GM18517 (cell line): ENCODE measurements at regions not wholly inside any gene's neighbourhood (a gene's known extent, or its start where the extent isn't known, plus 50 kb on each side); places are given as distances from the start of the nearest gene placed in this dataset.
"Not testable (repeated sequence)": the region's sequence is repeated elsewhere in the genome, so short reads cannot be mapped to it uniquely, and the experiment has no call there.

Experiments
- ATAC-seq: cut with Tn5 transposase; IDR thresholded peaks from one replicate; pipeline ENCODE4 v1.9.1; 2021; ENCODE audit warnings: mild to moderate bottlenecking, moderate library complexity; ENCODE audit not compliant: unreplicated experiment

DNA sequence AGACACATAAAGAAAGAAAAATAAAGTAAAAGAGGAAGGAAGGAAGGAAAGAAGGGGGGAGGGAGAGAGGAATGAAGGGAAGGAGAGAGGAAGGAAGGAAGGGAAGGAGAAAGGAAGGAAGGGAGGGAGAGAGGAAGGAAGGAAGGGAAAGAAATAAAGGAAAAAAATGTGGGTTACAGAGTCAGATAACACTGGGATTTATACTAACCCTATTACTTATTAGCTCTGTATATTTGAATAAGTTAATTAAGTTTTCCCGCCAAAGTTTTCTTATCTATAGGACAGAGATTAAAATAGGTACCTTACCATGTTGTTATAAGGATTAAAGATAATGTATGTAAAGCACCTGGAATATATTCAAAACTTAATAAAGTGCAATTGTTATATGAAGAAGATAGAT lies 439.3 kb upstream of the KCNMB2 start:
- no peak for ATAC-seq

DNA sequence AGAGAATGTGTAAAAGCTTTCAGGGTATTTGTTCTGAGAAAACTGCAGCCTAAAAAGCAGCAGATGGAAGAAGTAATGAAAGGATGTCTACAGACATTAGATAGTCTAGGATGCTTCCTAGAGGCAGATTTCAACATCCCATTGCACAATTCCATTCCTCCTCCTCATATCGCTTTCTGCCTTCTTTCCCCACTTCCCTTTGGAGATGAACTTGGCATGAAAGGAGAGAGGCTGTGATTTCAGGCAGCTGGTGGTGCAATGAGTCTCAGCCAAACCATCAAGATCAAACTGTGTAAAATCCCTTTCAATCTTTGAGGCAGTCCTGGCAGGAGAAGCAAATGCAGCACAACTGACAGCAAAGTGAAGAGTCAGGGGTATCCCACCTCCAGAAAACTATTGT lies 438.7 kb upstream of the KCNMB2 start:
- no peak for ATAC-seq

DNA sequence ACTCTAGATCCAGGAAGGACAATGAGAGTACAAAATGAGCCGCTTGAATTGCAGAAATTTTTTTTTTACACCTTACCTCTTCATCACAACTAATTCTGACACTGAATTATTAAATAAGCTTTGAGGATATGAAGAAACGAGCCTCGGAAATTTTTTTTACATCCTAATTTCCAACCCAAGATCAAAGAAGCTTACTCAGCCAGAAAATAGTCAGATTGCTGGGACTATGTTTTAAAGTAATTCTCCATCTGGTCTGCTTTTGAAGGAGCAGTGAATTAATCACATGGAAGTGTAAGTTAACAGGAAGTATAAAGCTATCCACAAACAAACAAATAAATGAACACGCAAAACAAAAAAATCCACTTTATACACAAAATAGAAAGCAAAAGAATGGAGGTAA lies 437.0 kb upstream of the KCNMB2 start:
- no peak for ATAC-seq

DNA sequence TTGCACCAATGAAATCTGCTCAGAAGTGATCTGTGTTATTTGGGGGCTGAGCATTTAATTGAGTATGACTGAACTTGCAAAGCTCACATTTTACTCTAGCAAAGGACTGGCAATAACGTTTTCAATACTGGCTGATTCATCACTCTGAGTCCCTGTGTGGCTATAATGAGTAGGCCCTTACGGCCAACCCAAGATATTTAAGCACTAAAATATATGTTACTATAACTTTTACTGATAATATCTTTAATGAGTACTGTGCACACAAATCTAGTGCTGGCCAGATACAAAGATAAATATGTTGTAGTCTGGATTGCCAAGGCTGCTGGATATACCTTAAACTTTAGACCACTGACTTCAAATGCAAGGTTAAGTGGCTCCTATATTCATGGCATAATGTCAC lies 436.4 kb upstream of the KCNMB2 start:
- ATAC-seq = no peak

DNA sequence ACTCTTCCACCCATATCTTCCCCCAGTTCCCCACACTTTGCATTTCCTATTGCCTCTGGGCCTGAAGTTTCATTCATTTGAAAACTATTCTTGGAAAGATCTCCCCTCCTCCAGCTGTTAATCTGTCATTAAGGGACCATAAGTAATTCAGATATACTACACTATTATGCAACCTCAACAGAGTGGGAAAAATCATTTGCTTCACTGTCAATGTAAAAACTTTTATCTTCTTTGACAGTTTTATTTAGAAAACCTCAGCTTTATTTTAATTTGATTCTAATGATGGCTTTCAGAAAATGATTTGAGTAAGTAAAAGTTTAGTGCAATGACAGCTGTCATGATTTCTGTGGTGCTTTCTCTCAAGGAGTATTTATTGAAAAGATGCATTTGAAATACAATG lies 435.3 kb upstream of the KCNMB2 start:
- no peak for ATAC-seq

DNA sequence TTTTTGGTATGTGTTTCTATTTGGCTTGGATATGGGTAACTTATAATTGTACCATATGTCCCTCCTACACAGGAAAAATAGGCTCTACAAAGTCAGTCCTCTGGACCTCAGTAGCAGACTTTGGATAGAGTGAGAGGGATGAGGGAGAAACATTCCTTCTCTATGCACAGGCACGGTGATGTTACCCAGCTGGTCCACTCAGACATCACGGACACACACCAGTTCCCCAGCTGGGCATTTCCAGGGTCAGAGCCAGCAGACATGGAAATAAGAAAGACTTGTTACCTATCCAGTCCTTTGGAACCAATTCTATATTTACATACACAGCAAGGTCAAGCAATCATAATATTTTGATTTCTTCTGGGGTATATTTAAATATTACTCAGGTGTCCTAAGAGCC lies 433.1 kb upstream of the KCNMB2 start:
- ATAC-seq = no peak

DNA sequence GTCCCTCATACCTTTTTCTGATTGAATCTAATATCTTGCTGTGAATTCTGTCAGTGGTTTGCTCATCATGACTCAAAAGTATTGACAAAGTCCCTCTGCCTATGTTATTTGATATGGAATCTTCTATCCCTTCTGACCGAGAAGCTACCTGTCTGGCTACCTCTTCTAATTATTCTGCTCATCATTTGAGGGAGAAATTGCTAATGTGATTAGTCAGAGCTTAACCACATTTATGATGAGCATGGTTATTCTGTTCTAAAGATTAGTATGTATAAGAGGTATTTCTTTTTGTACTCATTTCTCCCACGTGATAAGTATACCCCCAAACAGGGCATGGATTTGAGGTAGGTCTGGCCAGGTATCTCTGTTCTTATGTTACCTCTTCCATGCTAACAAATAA lies 428.4 kb upstream of the KCNMB2 start:
- ATAC-seq = no peak

DNA sequence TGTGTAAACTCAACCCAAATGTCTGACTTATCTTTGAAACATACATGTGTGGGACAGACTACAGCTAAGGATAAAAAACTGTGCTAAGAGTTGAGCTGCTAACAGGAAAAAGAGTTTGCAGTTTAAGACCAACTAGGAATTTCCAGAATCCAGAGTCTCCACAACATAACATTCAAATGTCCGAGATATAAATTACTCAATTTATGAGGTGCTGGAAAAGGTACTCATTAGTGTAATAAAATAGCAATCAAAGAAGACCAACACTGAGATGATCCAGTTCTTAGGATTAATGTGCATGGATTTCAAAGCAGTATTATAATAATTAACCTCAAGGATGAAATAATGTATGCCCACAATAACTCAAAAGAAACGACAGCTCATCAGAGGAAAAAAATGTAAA lies 426.5 kb upstream of the KCNMB2 start:
- no peak for ATAC-seq

DNA sequence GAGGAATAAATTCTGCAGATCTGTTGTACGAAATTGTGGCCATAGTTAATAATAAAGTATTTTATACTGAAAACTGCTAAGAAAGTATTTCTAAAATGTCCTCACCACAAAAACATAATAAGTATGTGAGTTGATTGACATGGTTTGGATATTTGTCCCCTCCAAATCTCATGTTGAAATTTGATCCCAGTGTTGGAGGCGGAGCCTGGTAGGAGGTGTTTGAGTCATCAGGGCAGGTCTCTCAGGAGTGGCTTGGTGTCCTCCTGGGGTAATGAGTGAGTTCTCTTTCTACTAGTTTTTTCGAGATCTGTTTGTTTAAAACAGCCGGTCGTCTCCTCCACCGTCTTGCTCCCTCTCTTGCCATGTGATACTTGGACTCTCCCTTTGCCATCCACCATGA lies 424.1 kb upstream of the KCNMB2 start:
- no peak for ATAC-seq

DNA sequence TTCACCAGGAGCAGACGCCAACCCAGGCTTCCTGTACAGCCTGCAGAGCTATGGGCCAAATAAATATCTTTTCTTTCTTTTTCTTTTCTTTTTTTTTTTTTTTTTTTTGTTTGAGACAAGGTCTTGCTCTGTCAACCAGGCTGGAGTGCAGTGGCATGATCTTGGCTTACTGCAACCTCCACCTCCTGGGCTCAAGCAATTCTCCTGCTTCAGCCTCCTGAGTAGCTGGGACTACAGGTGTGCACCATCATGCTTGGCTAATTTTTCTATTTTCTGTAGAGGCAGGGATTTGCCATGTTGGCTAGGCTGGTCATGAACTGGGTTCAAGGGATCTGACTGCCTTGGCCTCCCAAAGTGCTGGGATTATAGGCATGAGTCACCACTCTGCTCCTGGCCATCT lies 423.7 kb upstream of the KCNMB2 start:
- ATAC-seq = not testable (repeated sequence)

DNA sequence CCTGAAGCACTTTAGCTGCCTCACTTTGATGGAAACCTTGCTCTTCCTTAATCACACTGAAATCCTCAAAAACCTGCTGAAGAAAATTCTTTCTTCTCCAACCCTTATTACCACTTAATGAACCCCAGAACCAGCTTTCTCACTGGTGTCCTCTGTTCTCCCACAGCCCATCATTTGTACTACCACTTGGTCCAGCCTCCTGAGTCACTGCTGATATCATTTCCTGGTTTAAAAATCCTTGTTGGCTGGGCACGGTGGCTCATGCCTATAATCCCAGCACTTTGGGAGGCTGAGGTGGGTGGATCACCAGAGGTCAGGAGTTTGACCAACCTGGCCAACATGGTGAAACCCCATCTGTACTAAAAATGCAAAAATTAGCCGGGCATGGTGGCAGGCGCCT lies 418.6 kb upstream of the KCNMB2 start:
- no peak for ATAC-seq

DNA sequence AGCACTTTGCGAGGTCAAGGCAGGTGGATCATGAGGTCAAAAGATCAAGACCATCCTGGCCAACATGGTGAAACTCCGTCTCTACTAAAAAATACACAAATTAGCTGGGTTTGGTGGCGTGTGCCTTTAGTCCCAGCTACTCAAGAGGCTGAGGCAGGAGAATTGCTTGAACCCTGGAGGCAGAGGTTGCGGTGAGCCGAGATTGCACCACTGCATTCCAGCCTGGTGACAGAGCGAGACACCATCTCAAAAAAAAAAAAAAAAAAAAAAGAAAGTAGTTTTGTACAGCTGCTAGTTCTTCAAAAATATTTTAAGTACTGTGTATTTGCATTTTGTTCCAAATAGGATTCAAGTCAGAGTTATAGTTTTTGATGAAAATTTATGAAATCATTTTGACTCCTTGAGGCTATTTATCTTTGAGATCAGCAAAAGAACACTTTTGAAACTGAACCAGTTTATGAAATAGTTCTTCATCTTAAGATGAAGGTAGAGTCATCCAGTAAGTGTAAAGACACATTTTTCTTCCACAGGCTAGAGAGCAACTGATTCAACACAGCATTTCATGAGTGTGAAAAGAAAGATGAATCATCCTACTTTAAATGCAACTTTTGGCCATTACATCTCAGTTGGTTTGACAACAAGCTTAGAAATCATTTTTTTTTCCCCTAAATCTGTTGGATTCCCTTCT lies 416.5 kb upstream of the KCNMB2 start:
- ATAC-seq = not testable (repeated sequence)

DNA sequence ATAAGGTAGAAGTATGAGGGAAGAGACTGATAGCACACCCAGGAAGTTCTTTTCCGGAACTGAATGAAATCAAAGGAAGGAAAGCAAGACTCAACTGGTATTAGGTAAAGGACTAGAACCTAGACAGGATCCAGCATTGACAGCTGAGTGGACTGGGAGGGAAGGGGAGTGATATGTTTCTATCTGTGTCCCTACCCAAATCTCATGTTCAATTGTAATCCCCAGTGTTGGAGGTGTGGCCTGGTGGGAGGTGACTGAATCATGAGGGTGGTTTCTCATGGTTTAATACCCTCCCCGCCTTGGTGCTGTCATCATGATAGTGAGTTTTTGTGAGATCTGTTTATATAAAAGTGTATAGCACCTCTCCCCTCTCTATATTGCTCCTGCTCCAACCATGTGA lies 415.9 kb upstream of the KCNMB2 start:
- ATAC-seq = no peak

DNA sequence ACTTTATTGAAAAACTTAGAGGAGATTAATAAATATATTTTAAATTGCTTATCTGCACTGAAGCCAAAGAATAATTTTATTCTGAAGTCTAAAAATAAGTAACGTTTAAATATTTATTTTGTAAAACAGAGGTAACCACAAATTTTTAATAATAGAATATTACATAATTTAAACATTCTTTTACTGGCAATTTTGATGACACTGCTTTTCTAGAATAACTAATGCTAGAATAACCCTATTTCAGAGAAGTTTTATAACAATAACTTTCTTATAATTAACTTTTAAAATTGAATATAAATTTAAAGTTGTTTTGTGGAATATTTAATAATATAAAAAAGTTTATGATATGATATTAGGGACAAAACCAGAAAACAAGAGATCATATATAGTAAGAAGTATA lies 409.6 kb upstream of the KCNMB2 start:
- no peak for ATAC-seq

DNA sequence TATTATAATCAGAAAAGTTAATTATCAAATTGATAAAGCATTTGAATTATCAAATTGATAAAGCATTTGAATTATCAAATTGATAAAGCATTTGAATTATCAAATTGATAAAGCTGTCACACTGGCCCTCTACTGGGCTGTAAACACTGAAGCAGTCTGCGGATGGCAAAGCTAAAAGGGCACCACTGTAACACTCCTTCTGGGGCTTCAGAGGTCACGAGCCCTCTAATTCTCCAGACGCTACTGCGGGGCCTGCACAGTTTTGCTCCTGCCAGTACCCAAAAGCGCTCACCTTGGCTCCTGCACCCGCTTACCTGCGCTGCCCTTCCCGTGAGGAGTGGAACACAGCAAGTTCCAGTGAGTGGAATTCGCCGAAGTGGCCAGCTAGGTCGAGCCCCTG lies 409.0 kb upstream of the KCNMB2 start:
- ATAC-seq = no peak

DNA sequence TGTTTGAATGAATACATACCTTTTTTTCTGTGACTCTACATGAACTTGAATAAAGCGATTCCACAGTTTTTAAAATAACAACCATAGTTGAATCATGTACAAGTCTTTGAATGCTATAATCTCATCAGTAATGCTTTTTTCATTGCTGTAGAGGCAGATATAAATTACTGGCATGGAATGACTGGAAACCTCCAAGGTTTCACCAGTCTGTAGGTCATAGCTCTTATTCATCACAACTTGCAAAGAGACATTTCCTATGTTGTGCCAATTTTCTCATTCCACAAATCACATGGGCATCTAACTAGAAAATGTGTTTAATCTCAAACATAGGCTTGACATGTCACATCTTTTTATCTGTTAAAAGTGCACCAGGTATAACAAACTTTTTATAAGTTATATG lies 407.1 kb upstream of the KCNMB2 start:
- no peak for ATAC-seq

DNA sequence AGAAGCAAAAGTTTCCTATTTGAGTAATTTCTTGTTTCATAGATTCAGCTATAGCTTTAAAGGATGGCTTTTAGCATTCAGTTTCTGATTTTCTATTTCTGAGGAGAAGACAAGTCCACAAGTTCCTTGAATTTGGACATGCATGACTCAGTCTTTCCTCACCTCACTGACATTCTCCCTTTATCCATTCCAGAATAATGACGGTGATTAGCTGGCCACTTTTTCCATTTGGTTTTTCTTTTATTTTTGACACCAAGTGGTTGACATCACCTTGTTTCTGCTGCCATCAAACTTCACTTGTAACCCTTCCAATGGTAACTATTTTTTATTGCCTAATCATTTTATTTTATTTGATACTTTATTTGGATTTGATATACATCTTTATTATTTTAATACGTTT lies 404.4 kb upstream of the KCNMB2 start:
- no peak for ATAC-seq

DNA sequence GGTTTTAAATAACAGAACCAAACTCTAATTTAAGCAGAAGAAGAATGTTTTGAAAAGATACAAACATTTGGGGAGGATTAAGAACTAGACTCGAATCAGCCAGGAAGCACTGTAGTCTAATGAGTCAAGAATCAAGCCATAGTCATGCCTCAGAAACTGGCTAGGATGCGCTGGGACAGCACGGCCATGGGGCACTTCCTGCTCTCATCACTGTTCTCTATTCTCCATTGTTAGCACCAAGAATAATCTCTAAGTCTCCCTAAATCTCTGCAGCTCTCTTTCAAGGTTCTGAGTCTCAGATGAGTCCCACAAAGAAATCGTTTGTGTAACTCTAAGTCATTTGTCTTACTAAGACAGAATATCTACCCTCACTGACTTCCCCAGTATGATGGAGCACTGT lies 399.0 kb upstream of the KCNMB2 start:
- ATAC-seq = no peak

DNA sequence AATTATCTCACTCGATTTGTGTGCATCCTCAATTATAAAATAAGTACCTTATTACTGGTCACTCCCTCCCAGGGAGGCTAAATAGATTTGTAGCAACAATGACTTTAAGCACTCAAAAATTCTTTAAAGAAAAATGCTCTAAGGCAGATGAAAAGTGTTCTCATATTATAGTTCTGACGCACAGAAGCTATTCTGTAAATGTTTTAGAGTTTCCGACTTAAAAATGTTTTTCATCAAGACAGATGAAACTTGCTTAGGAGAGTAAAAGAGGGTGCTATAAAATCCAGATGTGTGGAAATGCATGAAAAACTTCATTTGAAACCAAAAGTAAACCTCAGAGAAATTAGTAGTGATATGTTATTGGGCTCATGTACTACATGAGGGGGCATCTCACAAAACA lies 398.4 kb upstream of the KCNMB2 start:
- ATAC-seq = no peak

DNA sequence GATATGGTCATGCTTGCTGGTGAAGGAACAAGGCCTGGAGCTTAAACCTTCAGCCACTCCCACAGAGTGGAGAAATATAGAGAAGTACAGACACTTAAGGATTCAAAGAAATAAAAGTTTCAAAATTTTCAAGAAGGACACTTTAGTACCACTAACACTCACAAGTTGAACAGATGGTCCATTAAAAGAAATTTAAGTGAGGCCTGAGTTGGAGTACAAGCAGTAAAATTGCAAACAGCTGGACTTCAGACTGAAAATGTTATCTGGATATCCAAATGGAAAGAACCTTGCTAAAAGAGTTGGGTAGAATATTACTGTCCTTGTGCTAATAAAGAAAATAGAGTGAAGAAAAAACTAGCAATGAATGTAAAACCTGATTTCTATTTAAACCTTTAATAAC lies 397.1 kb upstream of the KCNMB2 start:
- ATAC-seq = no peak

DNA sequence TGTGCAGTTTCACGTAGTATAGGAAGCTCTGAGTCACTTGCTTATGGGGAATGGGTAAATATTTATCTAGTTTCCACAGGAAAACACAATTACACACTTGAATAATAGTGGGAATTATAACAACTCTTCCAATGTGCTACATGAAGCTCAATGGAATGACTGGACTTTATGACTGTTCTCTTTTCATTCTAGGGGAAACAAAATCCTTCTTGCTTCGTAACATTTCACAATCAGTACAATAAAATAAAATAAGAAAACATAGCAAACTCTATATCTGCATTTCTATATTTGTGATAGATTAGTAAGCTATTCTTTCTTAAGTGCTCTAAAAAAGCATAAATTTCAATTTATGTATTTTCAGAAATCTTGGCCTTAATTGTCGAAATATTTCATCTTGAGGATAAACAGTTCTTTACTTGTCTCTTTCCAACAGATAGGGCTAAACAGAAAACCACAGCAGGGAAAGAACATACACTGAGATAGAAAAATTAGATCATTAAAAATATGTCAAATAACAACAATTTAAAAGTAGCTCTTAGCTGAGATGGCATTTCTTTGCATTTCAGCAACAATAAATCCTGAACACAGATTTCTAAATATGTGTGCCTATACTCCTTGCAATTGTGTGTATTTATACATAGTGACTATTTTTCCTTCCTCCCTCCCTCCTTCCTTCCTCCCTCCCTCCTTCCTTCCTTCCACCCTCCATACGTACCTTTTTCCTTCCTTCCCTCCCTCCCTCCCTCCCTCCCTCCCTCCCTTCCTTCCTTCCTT lies 395.5 kb upstream of the KCNMB2 start:
- ATAC-seq = no peak

DNA sequence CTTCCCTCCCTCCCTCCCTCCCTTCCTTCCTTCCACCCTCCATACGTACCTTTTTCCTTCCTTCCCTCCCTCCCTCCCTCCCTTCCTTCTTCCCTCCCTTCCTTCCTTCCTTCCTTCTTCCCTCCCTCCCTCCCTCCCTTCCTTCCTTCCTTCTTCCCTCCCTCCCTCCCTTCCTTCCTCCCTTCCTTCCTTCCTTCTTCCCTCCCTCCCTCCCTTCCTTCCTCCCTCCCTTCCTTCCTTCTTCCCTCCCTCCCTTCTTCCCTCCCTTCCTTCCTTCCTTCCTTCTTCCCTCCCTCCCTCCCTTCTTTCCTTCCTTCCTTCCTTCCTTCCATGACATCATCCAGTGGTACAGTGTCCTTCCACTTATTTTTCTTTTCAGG lies 394.9 kb upstream of the KCNMB2 start:
- not testable (repeated sequence) for ATAC-seq

DNA sequence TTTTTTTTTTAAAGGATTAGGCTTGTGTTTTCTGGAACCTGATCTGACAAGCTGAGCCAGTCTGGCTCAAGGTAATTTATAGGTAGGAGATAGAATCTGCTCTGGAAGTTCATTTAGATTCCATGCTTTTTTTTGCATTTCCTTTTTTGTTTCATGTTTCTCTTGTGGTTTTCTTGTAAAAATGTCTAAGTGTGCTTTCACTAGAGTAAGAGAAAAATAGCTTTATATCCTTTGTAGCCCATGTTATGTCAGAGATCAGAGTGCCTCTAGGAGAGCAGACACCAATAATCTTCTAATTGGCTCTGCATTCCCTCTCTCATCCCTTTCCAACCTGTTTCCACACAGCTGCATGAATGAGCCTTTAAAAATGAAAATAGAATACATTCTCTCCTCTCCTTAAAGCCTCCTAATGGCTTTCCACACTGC lies 389.8 kb upstream of the KCNMB2 start:
- no peak for ATAC-seq
